RWPE2 (cell line): ENCODE measurements at regions not wholly inside any gene's neighbourhood (a gene's known extent, or its start where the extent isn't known, plus 50 kb on each side); places are given as distances from the start of the nearest gene placed in this dataset.

Source experiments
- ATAC-seq: fragments of 200-7000 bp; cut with Tn5 transposase; 3 replicates; pipeline ENCODE4 v1.9.1; 2021; ENCODE audit warnings: low read depth
- DNase-seq: peaks from one replicate; pipeline ENCODE4 v3.0.0-alpha.2; 2020; ENCODE audit warnings: low spot score
- H3K27ac ChIP-seq: fragments of 450-650 bp; 2 replicates; pipeline ENCODE4 v1.5.1; 2017; ENCODE audit warnings: mild to moderate bottlenecking; ENCODE audit not compliant: poor library complexity, severe bottlenecking
- H3K27me3 ChIP-seq: fragments of 250-450 bp; sonication (Bioruptor Pico); 2 replicates; pipeline ENCODE4 v1.5.1; 2021; ENCODE audit warnings: mild to moderate bottlenecking, moderate library complexity; ENCODE audit not compliant: insufficient read depth, poor library complexity, severe bottlenecking
- H3K36me3 ChIP-seq: fragments of 250-450 bp; sonication (Bioruptor Pico); 2 replicates; pipeline ENCODE4 v1.5.1; 2020; ENCODE audit warnings: low read depth, mild to moderate bottlenecking, moderate library complexity
- H3K4me1 ChIP-seq: fragments of 250-450 bp; sonication (Bioruptor Pico); 2 replicates; pipeline ENCODE4 v1.5.1; 2021; ENCODE audit warnings: mild to moderate bottlenecking, moderate library complexity; ENCODE audit not compliant: insufficient read depth, poor library complexity, severe bottlenecking
- H3K4me3 ChIP-seq: fragments of 250-450 bp; sonication (Bioruptor Pico); 2 replicates; pipeline ENCODE4 v1.5.1; 2021; ENCODE audit warnings: mild to moderate bottlenecking, moderate library complexity; ENCODE audit not compliant: severe bottlenecking
- H3K9me3 ChIP-seq: fragments of 250-450 bp; sonication (Bioruptor Pico); 2 replicates; pipeline ENCODE4 v1.5.1; 2021; ENCODE audit warnings: mild to moderate bottlenecking, moderate library complexity; ENCODE audit not compliant: severe bottlenecking
- CTCF ChIP-seq: fragments of 450-650 bp; IDR thresholded peaks from one replicate; pipeline ENCODE4 v1.5.1; 2017; ENCODE audit warnings: mild to moderate bottlenecking, moderate library complexity; ENCODE audit not compliant: poor library complexity, severe bottlenecking

GRCh38 chr2:56583796-56584315, 400.1 kb downstream of the CCDC85A start:
- H3K27me3 ChIP-seq, result no peaks in the 10 kb centered on the region
- H3K9me3 ChIP-seq, result no peaks in the 10 kb centered on the region
- no peak for TF ChIP-seq CTCF
- H3K36me3 ChIP-seq, result no peaks in the 10 kb centered on the region
- H3K27ac ChIP-seq, result no peak overlapping the region
- no peak for DNase-seq
- peaks cover 3% of the 10 kb centered on the region for H3K4me1 ChIP-seq
- no peak overlapping the region for H3K4me3 ChIP-seq
- ATAC-seq, result no peak

GRCh38 chr2:56587456-56587855, 403.7 kb downstream of the CCDC85A start:
- no peak for ATAC-seq
- Histone ChIP-seq H3K4me3 (no peak overlapping the region), H3K36me3 (no peaks in the 10 kb centered on the region), H3K27me3 (no peaks in the 10 kb centered on the region), H3K9me3 (no peaks in the 10 kb centered on the region), H3K4me1 (no peaks in the 10 kb centered on the region), H3K27ac (no peak overlapping the region)
- no peak for TF ChIP-seq CTCF
- no peak for DNase-seq

- TF ChIP-seq CTCF, result no peak
- no peaks in the 10 kb centered on the region for H3K27me3 ChIP-seq
- ATAC-seq, result 0 out of 3 replicates have a peak, but pooled peaks have one; percentile 23
- H3K36me3 ChIP-seq, result no peaks in the 10 kb centered on the region
- H3K9me3 ChIP-seq, result no peaks in the 10 kb centered on the region
- H3K4me3 ChIP-seq, result no peak overlapping the region
- H3K4me1 ChIP-seq, result no peaks in the 10 kb centered on the region
- H3K27ac ChIP-seq, result no peak overlapping the region
- DNase-seq, result no peak
Observed at GRCh38 chr2:56589194-56589593, 405.4 kb downstream of the CCDC85A start.

- ATAC-seq, result no peak
Observed at GRCh38 chr2:56589835-56590234, 406.0 kb downstream of the CCDC85A start.

More at GRCh38 chr2:56589835-56590234, 406.0 kb downstream of the CCDC85A start:
- no peaks in the 10 kb centered on the region for H3K27me3 ChIP-seq
- no peaks in the 10 kb centered on the region for H3K4me1 ChIP-seq
- H3K27ac ChIP-seq, result no peak overlapping the region
- H3K9me3 ChIP-seq, result no peaks in the 10 kb centered on the region
- TF ChIP-seq CTCF, result no peak
- no peak for DNase-seq
- H3K4me3 ChIP-seq, result no peak overlapping the region
- no peaks in the 10 kb centered on the region for H3K36me3 ChIP-seq
